Mesothelial cell of epicardium (in vitro differentiated cells): ENCODE measurements at regions not wholly inside any gene's neighbourhood (a gene's known extent, or its start where the extent isn't known, plus 50 kb on each side); places are given as distances from the start of the nearest gene placed in this dataset.

ENCODE experiments used
- DNase-seq, 2 experiments: peaks; one replicate each; pipeline ENCODE4 v3.0.0; 2021; ENCODE audit warnings: low spot score in 2 of 2; ENCODE audit not compliant: unreplicated experiment in 2 of 2
- H3K27ac Mint-ChIP-seq: 2 replicates; pipeline ENCODE4 v1.8.0; 2021; ENCODE audit warnings: mixed read lengths
- H3K27me3 Mint-ChIP-seq: 2 replicates; pipeline ENCODE4 v1.8.0; 2021; ENCODE audit warnings: low read depth, mixed read lengths
- H3K36me3 Mint-ChIP-seq: 2 replicates; pipeline ENCODE4 v1.8.0; 2021; ENCODE audit warnings: mixed read lengths
- H3K4me1 Mint-ChIP-seq: 2 replicates; pipeline ENCODE4 v1.8.0; 2021; ENCODE audit warnings: mixed read lengths
- H3K4me3 Mint-ChIP-seq: 2 replicates; pipeline ENCODE4 v1.8.0; 2021; ENCODE audit warnings: mild to moderate bottlenecking, moderate library complexity, mixed read lengths
- H3K9me3 Mint-ChIP-seq: 2 replicates; pipeline ENCODE4 v1.8.0; 2021; ENCODE audit warnings: mixed read lengths
- TF ChIP-seq, protein P1 (sequence below): fragments of 200-600 bp; sonication (generic); IDR thresholded peaks from one replicate; pipeline ENCODE4 v1.5.0; 2021; ENCODE audit warnings: antibody characterized with exemption; ENCODE audit not compliant: unreplicated experiment

DNA sequence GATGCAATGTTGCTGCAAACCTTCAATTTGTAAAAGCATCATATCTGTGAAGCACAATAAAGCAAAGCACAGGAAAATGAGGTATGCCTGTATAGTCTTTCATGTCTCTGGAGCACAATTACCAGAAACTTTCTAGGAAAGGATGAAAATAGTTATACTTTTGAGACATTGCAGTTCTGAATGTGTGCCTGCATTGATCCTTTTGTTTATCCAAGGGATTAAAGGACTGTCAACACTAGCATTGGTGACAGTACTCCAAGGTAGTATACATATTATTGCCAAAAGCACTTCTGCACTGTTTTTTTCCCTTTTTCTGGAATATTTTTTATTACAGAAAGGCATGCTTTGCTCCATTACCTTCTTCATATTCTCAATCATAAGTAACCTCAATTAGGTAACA is 476.0 kb downstream of the GABRG1 start:
- peaks cover 4% of the 10 kb centered on the region for H3K27me3 Mint-ChIP-seq
- peaks cover 14% of the 10 kb centered on the region for H3K9me3 Mint-ChIP-seq
- peaks cover 9% of the 10 kb centered on the region for H3K4me1 Mint-ChIP-seq
- H3K4me3 Mint-ChIP-seq = no peak overlapping the region
- no peak for DNase-seq
- H3K36me3 Mint-ChIP-seq = no peaks in the 10 kb centered on the region
- TF ChIP-seq, protein P1, sequence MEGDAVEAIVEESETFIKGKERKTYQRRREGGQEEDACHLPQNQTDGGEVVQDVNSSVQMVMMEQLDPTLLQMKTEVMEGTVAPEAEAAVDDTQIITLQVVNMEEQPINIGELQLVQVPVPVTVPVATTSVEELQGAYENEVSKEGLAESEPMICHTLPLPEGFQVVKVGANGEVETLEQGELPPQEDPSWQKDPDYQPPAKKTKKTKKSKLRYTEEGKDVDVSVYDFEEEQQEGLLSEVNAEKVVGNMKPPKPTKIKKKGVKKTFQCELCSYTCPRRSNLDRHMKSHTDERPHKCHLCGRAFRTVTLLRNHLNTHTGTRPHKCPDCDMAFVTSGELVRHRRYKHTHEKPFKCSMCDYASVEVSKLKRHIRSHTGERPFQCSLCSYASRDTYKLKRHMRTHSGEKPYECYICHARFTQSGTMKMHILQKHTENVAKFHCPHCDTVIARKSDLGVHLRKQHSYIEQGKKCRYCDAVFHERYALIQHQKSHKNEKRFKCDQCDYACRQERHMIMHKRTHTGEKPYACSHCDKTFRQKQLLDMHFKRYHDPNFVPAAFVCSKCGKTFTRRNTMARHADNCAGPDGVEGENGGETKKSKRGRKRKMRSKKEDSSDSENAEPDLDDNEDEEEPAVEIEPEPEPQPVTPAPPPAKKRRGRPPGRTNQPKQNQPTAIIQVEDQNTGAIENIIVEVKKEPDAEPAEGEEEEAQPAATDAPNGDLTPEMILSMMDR = no peak
- H3K27ac Mint-ChIP-seq = no peak overlapping the region

DNA sequence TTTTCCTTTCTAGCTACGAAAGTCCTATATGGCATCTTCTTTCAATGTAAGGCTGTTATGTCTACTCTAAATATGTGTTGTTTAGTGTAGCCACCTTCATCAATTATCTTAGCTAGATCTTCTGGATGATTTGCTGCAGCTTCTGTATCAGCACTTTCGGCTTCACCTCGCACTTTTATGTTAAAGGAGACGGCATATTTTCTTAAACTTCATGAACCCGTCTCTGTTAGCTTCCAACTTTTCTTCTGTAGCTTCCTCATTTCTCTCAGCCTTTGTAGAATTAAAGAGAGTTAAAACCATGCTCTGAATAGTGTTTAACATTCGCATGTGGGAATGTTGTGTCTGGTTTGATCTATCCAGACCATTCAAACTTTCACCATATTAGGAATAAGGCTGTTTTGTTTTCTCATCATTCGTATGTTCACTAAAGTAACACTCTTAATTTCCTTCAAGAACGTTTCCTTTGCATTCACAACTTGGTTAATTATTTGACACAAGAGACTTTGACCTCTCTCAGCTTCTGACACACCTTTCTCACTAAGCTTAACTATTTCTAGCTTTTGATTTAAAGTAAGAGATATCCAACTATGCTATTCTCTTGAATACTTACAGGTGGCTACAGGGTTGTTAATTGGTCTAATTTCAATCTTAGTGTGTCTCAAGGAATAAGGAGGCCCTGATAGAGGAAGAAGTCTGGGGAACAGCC is 476.8 kb downstream of the GABRG1 start:
- TF ChIP-seq, protein P1 = no peak
- H3K27me3 Mint-ChIP-seq = no peaks in the 10 kb centered on the region
- H3K27ac Mint-ChIP-seq = no peak overlapping the region
- no peak overlapping the region for H3K4me3 Mint-ChIP-seq
- H3K4me1 Mint-ChIP-seq = peaks cover 9% of the 10 kb centered on the region
- H3K36me3 Mint-ChIP-seq = no peaks in the 10 kb centered on the region
- peaks cover 7% of the 10 kb centered on the region for H3K9me3 Mint-ChIP-seq
- no peak for DNase-seq

DNA sequence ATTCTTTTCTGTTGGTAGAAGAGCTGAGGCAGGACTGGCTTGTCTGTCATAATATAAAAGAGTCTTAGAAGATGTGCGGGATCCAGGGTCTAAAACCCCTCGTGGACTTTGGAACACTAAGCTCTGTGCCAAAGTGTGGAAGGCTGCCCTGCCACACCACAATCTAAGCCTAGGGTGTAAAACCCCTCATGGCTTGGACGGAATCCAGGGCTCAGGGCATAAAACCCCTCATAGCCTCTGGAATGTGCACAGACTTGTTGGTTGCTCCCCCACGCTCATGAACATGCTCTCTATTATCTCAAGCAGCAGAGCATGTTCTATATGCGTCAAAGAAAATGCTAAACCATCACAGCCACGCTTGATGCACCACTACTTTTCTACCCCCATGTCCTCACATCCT is 483.6 kb downstream of the GABRG1 start:
- Mint-ChIP-seq H3K27ac (no peak overlapping the region), H3K9me3 (peaks cover 10% of the 10 kb centered on the region), H3K4me3 (no peak overlapping the region), H3K27me3 (no peaks in the 10 kb centered on the region), H3K36me3 (peaks cover 2% of the 10 kb centered on the region), H3K4me1 (peaks cover 11% of the 10 kb centered on the region)
- TF ChIP-seq, protein P1 = no peak
- no peak for DNase-seq

DNA sequence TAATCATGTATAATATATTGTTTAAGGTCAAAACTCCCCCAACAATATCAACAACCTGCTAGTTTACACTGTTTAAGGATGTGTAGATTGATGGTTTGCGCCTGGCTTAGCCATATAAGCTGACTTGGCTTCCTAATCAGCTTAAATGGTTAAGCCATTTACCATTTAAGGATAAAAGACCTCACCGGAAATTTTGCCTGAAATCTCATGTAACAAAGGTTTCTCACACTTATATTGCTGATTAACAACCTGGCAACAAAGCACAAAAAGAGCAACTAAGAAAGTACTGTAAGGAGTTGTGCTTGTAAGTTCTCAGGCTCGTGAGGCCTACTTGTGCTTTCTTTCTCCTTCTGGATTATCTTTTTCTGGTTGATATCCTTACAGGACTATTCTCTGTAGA is 485.2 kb downstream of the GABRG1 start:
- no peaks in the 10 kb centered on the region for H3K27me3 Mint-ChIP-seq
- H3K9me3 Mint-ChIP-seq = peaks cover 12% of the 10 kb centered on the region
- no peak for DNase-seq
- H3K4me3 Mint-ChIP-seq = no peak overlapping the region
- TF ChIP-seq, protein P1 = no peak
- H3K36me3 Mint-ChIP-seq = peaks cover 2% of the 10 kb centered on the region
- H3K27ac Mint-ChIP-seq = no peak overlapping the region
- peaks cover 6% of the 10 kb centered on the region for H3K4me1 Mint-ChIP-seq

DNA sequence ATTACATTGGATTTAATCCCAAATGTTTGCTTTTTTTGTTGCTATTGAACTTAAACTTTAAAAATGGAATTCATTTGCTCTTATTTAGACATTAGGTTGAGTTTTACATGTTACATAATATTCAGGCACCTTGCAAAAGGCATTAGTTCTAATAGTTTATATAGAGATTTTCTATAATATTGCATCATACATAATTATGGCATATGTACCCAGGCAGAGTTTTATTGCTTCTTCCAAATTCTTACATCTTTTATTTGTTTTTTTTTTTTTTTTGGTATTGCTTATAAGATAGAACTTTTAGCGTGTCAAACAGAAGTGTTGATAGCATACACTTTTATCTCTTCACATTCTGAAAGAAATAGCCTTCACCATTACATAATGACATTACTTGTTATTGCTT is 487.7 kb downstream of the GABRG1 start:
- Mint-ChIP-seq H3K9me3 (peaks cover 28% of the 10 kb centered on the region), H3K4me1 (peaks cover 2% of the 10 kb centered on the region), H3K4me3 (no peak overlapping the region), H3K27me3 (no peaks in the 10 kb centered on the region), H3K36me3 (peaks cover 2% of the 10 kb centered on the region), H3K27ac (no peak overlapping the region)
- TF ChIP-seq, protein P1 = no peak
- no peak for DNase-seq

DNA sequence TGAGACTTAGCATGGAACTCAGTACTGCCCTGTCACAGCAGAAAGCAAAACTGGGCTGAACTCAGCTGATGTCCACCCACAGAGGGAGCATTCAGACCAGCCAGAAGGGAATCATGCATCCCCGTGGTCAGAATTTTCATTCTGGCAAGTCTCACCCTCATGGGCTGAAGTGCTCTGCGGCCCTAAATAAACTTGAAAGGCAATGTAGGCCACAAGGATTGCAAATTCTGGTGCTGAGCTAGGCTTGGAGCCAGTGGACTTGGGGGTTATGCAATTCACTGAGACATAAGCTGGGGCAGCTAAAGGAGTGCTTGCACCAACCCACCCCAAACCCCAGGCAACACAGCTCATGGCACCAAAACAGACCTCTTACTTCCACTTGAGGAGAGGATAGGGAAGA is 494.1 kb downstream of the GABRG1 start:
- no peaks in the 10 kb centered on the region for H3K27me3 Mint-ChIP-seq
- H3K9me3 Mint-ChIP-seq = peaks cover 33% of the 10 kb centered on the region
- DNase-seq = no peak
- no peak overlapping the region for H3K4me3 Mint-ChIP-seq
- H3K27ac Mint-ChIP-seq = no peak overlapping the region
- peaks cover 2% of the 10 kb centered on the region for H3K4me1 Mint-ChIP-seq
- TF ChIP-seq, protein P1 = no peak
- H3K36me3 Mint-ChIP-seq = no peaks in the 10 kb centered on the region
